Mucosa of descending colon (tissue), 3 donors: ENCODE measurements at regions not wholly inside any gene's neighbourhood (a gene's known extent, or its start where the extent isn't known, plus 50 kb on each side); places are given as distances from the start of the nearest gene placed in this dataset.

Source experiments
- ATAC-seq: fragments of 200-7000 bp; cut with Tn5 transposase; one replicate; pipeline ENCODE4 v1.9.1; 2020; ENCODE audit warnings: mild to moderate bottlenecking, moderate library complexity
- DNase-seq, 3 donors: peaks; one replicate each; pipeline ENCODE4 v3.0.0-alpha.2; 2020
- H3K36me3 ChIP-seq: fragments of 200-600 bp; one replicate; pipeline ENCODE4 v1.8.0; 2021; ENCODE audit warnings: low read depth, mild to moderate bottlenecking
- H3K4me1 ChIP-seq: fragments of 200-600 bp; one replicate; pipeline ENCODE4 v1.8.0; 2021; ENCODE audit warnings: low read depth, mild to moderate bottlenecking
- H3K4me3 ChIP-seq: fragments of 200-600 bp; one replicate; pipeline ENCODE4 v1.8.0; 2021; ENCODE audit warnings: mild to moderate bottlenecking
- H3K9me3 ChIP-seq: fragments of 200-600 bp; one replicate; pipeline ENCODE4 v1.8.0; 2021; ENCODE audit warnings: mild to moderate bottlenecking
- CTCF ChIP-seq: fragments of 200-600 bp; IDR thresholded peaks from one replicate; pipeline ENCODE4 v1.8.0; 2022; ENCODE audit warnings: antibody characterized with exemption, mild to moderate bottlenecking
- intact Hi-C, 2 donors: fragments of 100-400 bp; cut with DNase I in 1 of 2; cut with micrococcal nuclease in 1 of 2; formaldehyde crosslinking; loops; one replicate each; pipeline versions ENCODE4 v1.11.0 to v1.11.1; 2022; cut with DNase I, micrococcal nuclease
- donor health status: DM: no; HTN: no; CAD: no; lungs with moderate emphysema.
- donor health status: DM: no; HTN: no; CAD: no.
- donor health status: DM: no; HTN: yes; CAD: no.

GRCh38 chr3:8279886-8280550 is 221.6 kb upstream of the LMCD1 start:
- DNase-seq: no peak
- TF ChIP-seq CTCF: no peak
- intact Hi-C loops: no loop called here
- Histone ChIP-seq H3K4me1 (no peaks in the 10 kb centered on the region), H3K9me3 (no peaks in the 10 kb centered on the region), H3K36me3 (no peaks in the 10 kb centered on the region), H3K4me3 (no peak overlapping the region)
- ATAC-seq: no peak

GRCh38 chr3:8282541-8283165 is 219.0 kb upstream of the LMCD1 start:
- Histone ChIP-seq H3K4me1 (no peaks in the 10 kb centered on the region), H3K36me3 (no peaks in the 10 kb centered on the region), H3K9me3 (no peaks in the 10 kb centered on the region), H3K4me3 (no peak overlapping the region)
- DNase-seq (no peak), ATAC-seq (no peak)
- no peak for TF ChIP-seq CTCF
- intact Hi-C loops: no loop called here

- TF ChIP-seq CTCF: no peak
- no peaks in the 10 kb centered on the region for H3K4me1 ChIP-seq
- DNase-seq (no peak), ATAC-seq (no peak)
- intact Hi-C loops: no loop called here
- H3K9me3 ChIP-seq: no peaks in the 10 kb centered on the region
- no peak overlapping the region for H3K4me3 ChIP-seq
- H3K36me3 ChIP-seq: no peaks in the 10 kb centered on the region
Observed at GRCh38 chr3:8283193-8283592, 218.4 kb upstream of the LMCD1 start.

- Histone ChIP-seq H3K4me1 (no peaks in the 10 kb centered on the region), H3K4me3 (no peak overlapping the region), H3K36me3 (no peaks in the 10 kb centered on the region), H3K9me3 (no peaks in the 10 kb centered on the region)
- no peak for TF ChIP-seq CTCF
- intact Hi-C loops: no loop called here
- ATAC-seq (no peak), DNase-seq (no peak)
Observed at GRCh38 chr3:8286086-8286485, 215.5 kb upstream of the LMCD1 start.

GRCh38 chr3:8286749-8287148 is 214.9 kb upstream of the LMCD1 start:
- ATAC-seq: no peak
- no peak for DNase-seq
- intact Hi-C loops: no loop called here
- Histone ChIP-seq H3K9me3 (no peaks in the 10 kb centered on the region), H3K4me3 (no peak overlapping the region), H3K36me3 (no peaks in the 10 kb centered on the region), H3K4me1 (no peaks in the 10 kb centered on the region)
- TF ChIP-seq CTCF: no peak
